ENCODE measurements at regions not wholly inside any gene's neighbourhood (a gene's known extent, or its start where the extent isn't known, plus 50 kb on each side); places are given as distances from the start of the nearest gene placed in this dataset.
A peak's percentile ranks its signal among the peaks of the same experiment; 100 is the strongest.

DNA sequence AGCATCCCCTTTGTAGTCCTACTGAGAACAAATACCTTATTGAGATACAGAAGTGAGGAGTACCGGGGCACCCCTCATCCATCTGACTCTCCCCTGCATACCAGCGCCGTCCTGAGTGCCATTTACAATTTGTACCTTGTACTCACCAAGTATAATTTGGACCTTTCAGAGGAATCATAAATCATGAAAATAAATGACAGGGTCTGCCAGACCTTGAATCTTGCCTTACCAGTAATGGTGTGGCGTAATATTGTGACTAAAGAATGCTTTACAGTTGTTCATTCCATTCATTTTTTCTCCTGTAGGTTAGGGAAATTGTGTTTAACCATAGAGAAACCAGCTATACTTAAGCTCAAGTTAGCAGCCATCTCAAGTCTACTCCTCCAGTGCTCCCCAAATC lies 243.7 kb upstream of the RGS6 start:
- H3K27ac Mint-ChIP-seq = peak overlapping the region in 1 of 3 experiments; percentile 61
- peaks cover 34% of the 10 kb centered on the region for H3K36me3 Mint-ChIP-seq (ENCODE audit: low read depth)
- H3K27me3 Mint-ChIP-seq (ENCODE audit: low read depth) = no peaks in the 10 kb centered on the region
- no peaks in the 10 kb centered on the region for H3K9me3 Mint-ChIP-seq
- H3K4me1 Mint-ChIP-seq = peaks cover 40% of the 10 kb centered on the region
- H3K4me3 Mint-ChIP-seq = no peak overlapping the region
- no peak for TF ChIP-seq CTCF (IDR thresholded peaks at IDR 0.05; ENCODE audit: unreplicated experiment in 3 of 3)

DNA sequence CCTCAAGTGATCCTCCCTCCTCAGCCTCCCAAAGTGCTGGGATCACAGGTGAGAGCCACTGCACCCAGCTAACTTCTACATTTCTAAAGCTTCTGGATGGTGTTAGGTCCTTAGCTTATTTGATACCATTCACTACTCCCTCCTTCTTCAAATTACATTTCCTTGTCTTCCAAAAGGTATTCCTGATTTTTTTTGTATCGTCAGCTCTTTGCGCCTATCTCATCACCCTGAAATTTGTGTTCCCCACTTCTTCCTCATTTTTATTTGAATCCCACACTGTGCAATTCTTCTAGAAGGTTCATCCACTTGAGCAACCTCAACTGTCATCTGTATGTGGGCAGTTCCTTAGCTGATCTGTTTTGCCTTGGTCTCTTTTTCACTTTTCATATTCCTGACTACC lies 241.8 kb upstream of the RGS6 start:
- peak overlapping the region in 1 of 3 experiments; percentile 10 for H3K27ac Mint-ChIP-seq
- H3K36me3 Mint-ChIP-seq (ENCODE audit: low read depth) = peaks cover 26% of the 10 kb centered on the region
- no peak overlapping the region for H3K4me3 Mint-ChIP-seq
- H3K9me3 Mint-ChIP-seq = no peaks in the 10 kb centered on the region
- no peak for TF ChIP-seq CTCF (IDR thresholded peaks at IDR 0.05; ENCODE audit: unreplicated experiment in 3 of 3)
- peaks cover 53% of the 10 kb centered on the region for H3K4me1 Mint-ChIP-seq
- no peaks in the 10 kb centered on the region for H3K27me3 Mint-ChIP-seq (ENCODE audit: low read depth)

DNA sequence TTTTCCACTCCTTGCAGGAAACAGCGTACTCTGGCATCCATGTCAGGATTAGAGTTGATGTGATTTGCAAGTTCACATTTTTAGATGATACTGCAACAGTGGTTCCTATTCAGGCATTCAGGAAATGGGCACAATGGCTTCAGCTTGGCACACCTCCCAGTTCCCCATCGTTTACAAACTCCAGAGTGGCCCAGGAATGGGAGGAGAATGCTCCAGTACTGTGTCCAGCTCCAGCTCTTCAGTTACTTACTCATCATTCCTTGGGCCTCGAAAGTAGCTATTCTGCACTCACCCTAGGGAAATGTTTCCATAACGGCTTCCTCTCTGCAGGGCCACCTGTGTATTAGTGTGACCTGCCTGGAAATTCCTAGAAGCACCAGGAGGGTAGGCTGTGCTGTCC lies 239.7 kb upstream of the RGS6 start:
- Mint-ChIP-seq H3K9me3 (no peaks in the 10 kb centered on the region), H3K27ac (no peak overlapping the region), H3K36me3 (ENCODE audit: low read depth) (peaks cover 20% of the 10 kb centered on the region), H3K4me3 (no peak overlapping the region), H3K4me1 (peaks cover 54% of the 10 kb centered on the region), H3K27me3 (ENCODE audit: low read depth) (no peaks in the 10 kb centered on the region)
- TF ChIP-seq CTCF (IDR thresholded peaks at IDR 0.05; ENCODE audit: unreplicated experiment in 3 of 3) = no peak

DNA sequence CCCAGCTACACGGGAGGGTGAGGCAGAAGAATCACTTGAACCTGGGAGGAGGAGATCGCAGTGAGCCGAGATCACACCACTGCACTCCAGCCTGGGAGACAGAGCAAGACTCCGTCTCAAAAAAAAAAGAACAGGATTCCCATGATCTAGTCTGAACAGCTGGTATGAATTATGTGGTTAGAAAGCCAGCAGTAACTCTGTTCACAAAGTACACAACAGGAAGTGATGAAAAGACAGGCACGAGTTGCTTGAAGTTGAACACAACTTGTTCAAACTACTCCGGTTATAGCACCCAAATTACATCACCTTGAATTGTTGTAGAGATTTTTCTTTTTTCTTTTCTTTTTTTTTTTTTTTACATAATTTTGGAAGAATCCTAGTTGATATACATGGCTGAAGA lies 238.8 kb upstream of the RGS6 start:
- no peak for TF ChIP-seq CTCF (IDR thresholded peaks at IDR 0.05; ENCODE audit: unreplicated experiment in 3 of 3)
- Mint-ChIP-seq H3K27ac (no peak overlapping the region), H3K9me3 (no peaks in the 10 kb centered on the region), H3K36me3 (ENCODE audit: low read depth) (peaks cover 20% of the 10 kb centered on the region), H3K27me3 (ENCODE audit: low read depth) (no peaks in the 10 kb centered on the region), H3K4me3 (no peak overlapping the region), H3K4me1 (peaks cover 60% of the 10 kb centered on the region)

DNA sequence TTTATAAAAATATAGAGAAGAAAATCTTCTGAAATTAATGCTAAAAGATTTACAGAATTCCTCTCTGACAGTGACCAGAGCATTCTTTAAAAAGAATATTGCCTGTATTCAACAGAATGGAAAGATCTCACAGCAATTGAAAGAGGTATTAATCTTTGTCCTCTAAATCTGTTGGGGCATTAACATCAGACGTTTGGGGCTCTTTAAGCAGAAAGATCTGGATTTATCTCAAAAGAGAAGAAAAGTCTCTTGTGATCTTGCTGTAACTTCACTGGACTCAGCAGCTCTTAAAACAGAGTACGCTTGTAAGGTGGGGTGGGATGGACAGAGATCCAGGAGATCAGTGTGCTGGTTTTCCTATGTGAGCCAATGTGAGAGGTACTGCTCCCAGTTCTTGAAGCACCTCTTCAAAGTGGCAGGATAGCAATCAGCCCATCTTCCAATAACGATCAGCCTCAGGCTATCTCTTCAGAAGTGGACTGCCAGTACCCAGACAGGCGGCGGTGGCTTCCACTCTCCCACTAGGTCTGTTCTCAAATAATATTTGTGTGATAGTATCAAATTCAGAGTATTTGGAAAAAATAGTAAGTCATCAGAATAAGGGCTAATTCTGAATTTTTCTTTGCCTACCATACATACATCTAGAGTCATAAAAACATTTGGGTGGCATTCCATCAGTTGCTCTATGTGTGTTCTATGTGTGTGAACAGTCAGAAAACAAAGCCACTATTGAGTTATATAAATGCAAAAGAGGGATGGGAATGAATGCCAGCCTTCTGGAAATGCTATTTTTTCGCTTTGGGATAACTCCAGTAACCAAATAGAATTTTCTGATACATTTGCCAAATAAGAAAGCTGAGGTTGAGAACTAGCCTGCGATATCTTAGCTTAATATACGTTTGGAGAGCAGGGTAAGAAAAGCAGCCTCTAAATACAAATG lies 237.4 kb upstream of the RGS6 start:
- peaks cover 62% of the 10 kb centered on the region for H3K4me1 Mint-ChIP-seq
- no peak overlapping the region for H3K4me3 Mint-ChIP-seq
- H3K9me3 Mint-ChIP-seq = no peaks in the 10 kb centered on the region
- H3K36me3 Mint-ChIP-seq (ENCODE audit: low read depth) = peaks cover 32% of the 10 kb centered on the region
- no peaks in the 10 kb centered on the region for H3K27me3 Mint-ChIP-seq (ENCODE audit: low read depth)
- H3K27ac Mint-ChIP-seq = no peak overlapping the region
- TF ChIP-seq CTCF (IDR thresholded peaks at IDR 0.05; ENCODE audit: unreplicated experiment in 3 of 3) = no peak
